HEK293 (cell line): ENCODE measurements at regions not wholly inside any gene's neighbourhood (a gene's known extent, or its start where the extent isn't known, plus 50 kb on each side); places are given as distances from the start of the nearest gene placed in this dataset.

Experiments used
- CTCF ChIP-seq: fragments of 450-650 bp; formaldehyde crosslinking; IDR thresholded peaks from 2 replicates; pipeline ENCODE4 v1.5.1; 2016; ENCODE audit warnings: missing biosample characterization, missing genetic modification characterization
- ZNF324 ChIP-seq: fragments of 450-650 bp; formaldehyde crosslinking; IDR thresholded peaks from 2 replicates; pipeline ENCODE4 v1.5.1; 2016; ENCODE audit warnings: missing biosample characterization, missing genetic modification characterization
- TF ChIP-seq, protein P1 (sequence below): fragments of 450-650 bp; formaldehyde crosslinking; IDR thresholded peaks from 2 replicates; pipeline ENCODE4 v1.5.1; 2016; ENCODE audit warnings: missing biosample characterization, missing genetic modification characterization

DNA sequence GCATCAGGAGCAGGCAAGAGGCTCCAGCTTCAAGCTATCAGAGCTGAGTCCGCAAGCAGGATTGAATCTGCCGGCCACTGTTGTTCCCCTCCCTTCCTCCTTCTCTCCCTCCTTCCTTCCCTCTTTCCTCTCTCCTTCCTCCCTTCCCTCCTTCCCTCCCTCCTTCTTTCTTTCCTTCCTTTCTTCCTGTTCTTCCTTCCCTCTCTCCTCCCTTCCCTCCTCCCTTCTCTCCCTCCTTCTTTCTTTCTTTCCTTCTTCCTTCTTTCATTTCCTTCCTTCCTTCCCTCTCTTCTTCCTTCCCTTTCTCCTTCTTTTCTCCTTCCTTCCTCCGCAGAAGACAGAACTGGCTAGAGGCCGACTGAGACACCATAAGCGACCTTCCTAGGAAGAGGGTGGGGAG is 534.0 kb downstream of the NPHP4 start:
- TF ChIP-seq ZNF324 (tag by site-specific recombination) (no peak), CTCF (tag by site-specific recombination) (no peak)
- TF ChIP-seq, protein P1, sequence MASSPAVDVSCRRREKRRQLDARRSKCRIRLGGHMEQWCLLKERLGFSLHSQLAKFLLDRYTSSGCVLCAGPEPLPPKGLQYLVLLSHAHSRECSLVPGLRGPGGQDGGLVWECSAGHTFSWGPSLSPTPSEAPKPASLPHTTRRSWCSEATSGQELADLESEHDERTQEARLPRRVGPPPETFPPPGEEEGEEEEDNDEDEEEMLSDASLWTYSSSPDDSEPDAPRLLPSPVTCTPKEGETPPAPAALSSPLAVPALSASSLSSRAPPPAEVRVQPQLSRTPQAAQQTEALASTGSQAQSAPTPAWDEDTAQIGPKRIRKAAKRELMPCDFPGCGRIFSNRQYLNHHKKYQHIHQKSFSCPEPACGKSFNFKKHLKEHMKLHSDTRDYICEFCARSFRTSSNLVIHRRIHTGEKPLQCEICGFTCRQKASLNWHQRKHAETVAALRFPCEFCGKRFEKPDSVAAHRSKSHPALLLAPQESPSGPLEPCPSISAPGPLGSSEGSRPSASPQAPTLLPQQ: no peak
